HG03457 (cell line): ENCODE measurements at regions not wholly inside any gene's neighbourhood (a gene's known extent, or its start where the extent isn't known, plus 50 kb on each side); places are given as distances from the start of the nearest gene placed in this dataset.
A peak's percentile ranks its signal among the peaks of the same experiment; 100 is the strongest.

ENCODE experiments used
- ATAC-seq: cut with Tn5 transposase; IDR thresholded peaks from one replicate; pipeline ENCODE4 v1.9.1; 2021; ENCODE audit warnings: moderate number of reproducible peaks; ENCODE audit not compliant: unreplicated experiment

- no peak for ATAC-seq
These were observed 306.7 kb downstream of the PIK3C3 start for GRCh38 chr18:42261731-42262130.

- ATAC-seq, result no peak
These were observed 309.5 kb downstream of the PIK3C3 start for GRCh38 chr18:42264497-42264896.

- no peak for ATAC-seq
These were observed 313.2 kb downstream of the PIK3C3 start for GRCh38 chr18:42268186-42268725.

GRCh38 chr18:42268798-42269197 lies 313.8 kb downstream of the PIK3C3 start:
- no peak for ATAC-seq

GRCh38 chr18:42271647-42272414 lies 316.8 kb downstream of the PIK3C3 start:
- no peak for ATAC-seq

- no peak for ATAC-seq
These were observed 319.6 kb downstream of the PIK3C3 start for GRCh38 chr18:42274488-42275137.

GRCh38 chr18:42275138-42275535 lies 320.1 kb downstream of the PIK3C3 start:
- ATAC-seq, result no peak

GRCh38 chr18:42275949-42276730 lies 321.1 kb downstream of the PIK3C3 start:
- ATAC-seq, result no peak

GRCh38 chr18:42281124-42281523 lies 326.1 kb downstream of the PIK3C3 start:
- ATAC-seq, result no peak

GRCh38 chr18:42281851-42282250 lies 326.8 kb downstream of the PIK3C3 start:
- no peak for ATAC-seq

GRCh38 chr18:42287047-42287446 lies 332.0 kb downstream of the PIK3C3 start:
- no peak for ATAC-seq

GRCh38 chr18:42288129-42288528 lies 333.1 kb downstream of the PIK3C3 start:
- ATAC-seq, result no peak

- ATAC-seq, result no peak
These were observed 334.5 kb downstream of the PIK3C3 start for GRCh38 chr18:42289526-42289925.

- ATAC-seq, result no peak
These were observed 335.6 kb downstream of the PIK3C3 start for GRCh38 chr18:42290318-42291307.

- no peak for ATAC-seq
These were observed 337.6 kb downstream of the PIK3C3 start for GRCh38 chr18:42292654-42293053.

GRCh38 chr18:42296192-42296591 lies 341.2 kb downstream of the PIK3C3 start:
- ATAC-seq, result no peak

- ATAC-seq, result no peak
These were observed 341.7 kb downstream of the PIK3C3 start for GRCh38 chr18:42296723-42297122.

- ATAC-seq, result peak; percentile 83
These were observed 344.0 kb downstream of the PIK3C3 start for GRCh38 chr18:42298759-42299675.
